ENCODE measurements at regions not wholly inside any gene's neighbourhood (a gene's known extent, or its start where the extent isn't known, plus 50 kb on each side); places are given as distances from the start of the nearest gene placed in this dataset.

DNA sequence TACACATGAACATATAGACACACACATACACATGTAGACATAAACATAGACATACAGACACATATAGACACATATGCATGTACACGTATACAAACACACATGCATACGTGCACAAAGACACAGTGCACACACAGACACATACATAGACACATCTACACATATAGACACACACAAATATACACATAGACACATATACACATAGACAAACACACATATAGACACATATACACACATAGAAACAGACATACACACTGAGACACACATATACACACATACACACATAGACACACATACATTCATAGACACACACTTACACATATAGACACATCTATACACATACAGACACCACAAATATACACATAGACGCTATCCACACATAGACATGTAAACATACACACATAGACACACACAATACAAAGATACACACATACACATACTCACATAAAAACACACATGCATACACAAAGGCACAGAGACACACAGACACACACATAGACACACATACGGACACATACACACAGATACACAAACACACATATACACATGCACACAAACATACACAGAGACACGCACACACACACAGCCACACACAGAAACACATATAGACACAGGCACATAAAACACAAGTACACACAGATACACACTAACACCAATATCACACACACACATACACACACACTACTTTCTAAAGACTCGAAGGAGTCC, 254.0 kb downstream of the TSHZ3 start:
- 95% methylated on average over 6 of the region's 6 CpGs for WGBS (ENCODE audit: low lambda C conversion rate, missing lambda C conversion rate)
- DNase-seq (ENCODE audit: low spot score), result no peak

DNA sequence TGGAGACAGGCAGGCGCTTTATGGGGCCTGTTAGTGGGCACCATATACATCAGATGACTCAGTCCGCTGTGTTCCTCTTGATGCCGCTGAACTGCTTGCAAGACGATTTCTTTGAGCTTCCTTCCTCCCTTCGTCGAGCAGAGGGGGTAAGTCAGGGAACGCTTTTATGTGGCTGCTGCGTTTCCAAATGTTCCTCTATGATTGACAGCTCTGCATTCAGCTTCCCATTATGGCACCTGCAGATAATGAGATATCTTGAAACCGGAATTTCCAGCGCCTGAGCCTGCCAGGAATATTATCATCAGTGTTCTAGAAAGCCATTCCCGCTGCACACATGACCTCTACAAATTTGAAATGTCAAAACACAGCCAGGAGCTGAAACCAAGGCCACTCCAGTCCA, 257.0 kb downstream of the TSHZ3 start:
- Histone ChIP-seq H3K4me3 (no peak overlapping the region), H2AFZ (no peak overlapping the region), H3K27me3 (no peaks in the 10 kb centered on the region), H3K9me3 (ENCODE audit: low read depth) (no peaks in the 10 kb centered on the region), H3K27ac (no peak overlapping the region), H3K4me1 (ENCODE audit: insufficient read depth) (no peaks in the 10 kb centered on the region), H3K79me2 (no peaks in the 10 kb centered on the region), H4K20me1 (ENCODE audit: insufficient read depth, poor library complexity, severe bottlenecking) (no peaks in the 10 kb centered on the region), H3K9me2 (replicated peaks; ENCODE audit: insufficient read depth) (no peaks in the 10 kb centered on the region), H3K4me2 (no peak overlapping the region), H3K36me3 (replicated peaks; ENCODE audit: insufficient read depth, low read depth) (no peaks in the 10 kb centered on the region)
- DNase-seq (ENCODE audit: low spot score), result no peak
- 90% methylated on average over 11 of the region's 11 CpGs for WGBS (ENCODE audit: low lambda C conversion rate, missing lambda C conversion rate)
- no peak for TF ChIP-seq CTCF (IDR thresholded peaks at IDR 0.05; ENCODE audit: poor library complexity)
- no peak for TF ChIP-seq EZH2phosphoT487 (IDR thresholded peaks at IDR 0.05; ENCODE audit: low read depth, severe bottlenecking, unreplicated experiment)
- no peak for TF ChIP-seq EZH2 (IDR thresholded peaks at IDR 0.05; ENCODE audit: borderline replicate concordance)

More for the DNA sequence above, 254.0 kb downstream of the TSHZ3 start:
- Histone ChIP-seq H3K27me3 (no peaks in the 10 kb centered on the region), H3K9me2 (replicated peaks; ENCODE audit: insufficient read depth) (no peaks in the 10 kb centered on the region), H4K20me1 (ENCODE audit: insufficient read depth, poor library complexity, severe bottlenecking) (no peaks in the 10 kb centered on the region), H3K27ac (no peak overlapping the region), H3K4me2 (no peak overlapping the region), H3K4me3 (no peak overlapping the region), H3K9me3 (ENCODE audit: low read depth) (no peaks in the 10 kb centered on the region), H2AFZ (no peak overlapping the region), H3K79me2 (no peaks in the 10 kb centered on the region), H3K36me3 (replicated peaks; ENCODE audit: insufficient read depth, low read depth) (no peaks in the 10 kb centered on the region), H3K4me1 (ENCODE audit: insufficient read depth) (peaks cover 8% of the 10 kb centered on the region)
- TF ChIP-seq EZH2phosphoT487 (IDR thresholded peaks at IDR 0.05; ENCODE audit: low read depth, severe bottlenecking, unreplicated experiment) (no peak), EZH2 (IDR thresholded peaks at IDR 0.05; ENCODE audit: borderline replicate concordance) (no peak), CTCF (IDR thresholded peaks at IDR 0.05; ENCODE audit: poor library complexity) (no peak)

DNA sequence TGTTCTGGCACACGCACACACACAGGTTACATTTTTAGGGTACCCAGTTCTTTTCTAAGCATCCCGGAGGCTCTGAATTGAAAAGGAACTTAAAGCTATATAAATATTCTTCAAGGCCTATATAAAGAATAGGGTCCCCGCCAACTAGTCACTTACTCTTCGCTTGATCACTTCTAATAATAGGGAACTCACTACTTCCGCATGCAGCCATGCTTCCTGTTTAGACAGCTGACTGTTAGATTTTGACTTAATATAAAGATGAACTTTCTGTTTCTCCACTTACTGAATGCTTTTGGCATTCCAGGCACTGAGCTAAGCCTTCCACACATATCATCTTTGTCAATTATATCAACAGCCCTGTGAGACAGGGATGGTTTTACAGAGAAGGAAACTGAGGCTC, 259.6 kb downstream of the TSHZ3 start:
- H3K4me3 ChIP-seq, result no peak overlapping the region
- no peaks in the 10 kb centered on the region for H3K9me2 ChIP-seq (replicated peaks; ENCODE audit: insufficient read depth)
- DNase-seq (ENCODE audit: low spot score), result no peak
- no peak overlapping the region for H3K4me2 ChIP-seq
- H3K27me3 ChIP-seq, result no peaks in the 10 kb centered on the region
- no peak overlapping the region for H3K27ac ChIP-seq
- no peaks in the 10 kb centered on the region for H3K4me1 ChIP-seq (ENCODE audit: insufficient read depth)
- WGBS (ENCODE audit: low lambda C conversion rate, missing lambda C conversion rate), result 94% methylated on average over 5 of the region's 5 CpGs
- H2AFZ ChIP-seq, result no peak overlapping the region
- no peaks in the 10 kb centered on the region for H3K36me3 ChIP-seq (replicated peaks; ENCODE audit: insufficient read depth, low read depth)
- no peaks in the 10 kb centered on the region for H3K79me2 ChIP-seq
- H3K9me3 ChIP-seq (ENCODE audit: low read depth), result no peaks in the 10 kb centered on the region
- H4K20me1 ChIP-seq (ENCODE audit: insufficient read depth, poor library complexity, severe bottlenecking), result no peaks in the 10 kb centered on the region
- TF ChIP-seq CTCF (IDR thresholded peaks at IDR 0.05; ENCODE audit: poor library complexity), result no peak
- TF ChIP-seq EZH2 (IDR thresholded peaks at IDR 0.05; ENCODE audit: borderline replicate concordance), result no peak
- no peak for TF ChIP-seq EZH2phosphoT487 (IDR thresholded peaks at IDR 0.05; ENCODE audit: low read depth, severe bottlenecking, unreplicated experiment)

Measured in hepatocyte (in vitro differentiated cells).